Peyer's patch (tissue), 4 donors: ENCODE measurements at regions not wholly inside any gene's neighbourhood (a gene's known extent, or its start where the extent isn't known, plus 50 kb on each side); places are given as distances from the start of the nearest gene placed in this dataset.

Experiments used
- DNase-seq, 3 donors: peaks; one replicate each; pipeline ENCODE4 v3.0.0-alpha.2; 2017 to 2019
- H3K27ac ChIP-seq, 4 donors: fragments of 200-600 bp; sonication (generic); one replicate each; pipeline ENCODE4 v1.5.1; 2016 to 2019
- H3K27me3 ChIP-seq, 2 donors: fragments of 200-600 bp; sonication (generic); one replicate each; pipeline ENCODE4 v1.5.1; 2019
- H3K36me3 ChIP-seq, 3 donors: fragments of 200-600 bp; sonication (generic); one replicate each; pipeline ENCODE4 v1.5.1; 2016 to 2019
- H3K4me1 ChIP-seq, 4 donors: fragments of 200-600 bp; sonication (generic); one replicate each; pipeline ENCODE4 v1.5.1; 2016 to 2019
- H3K4me3 ChIP-seq, 4 donors: fragments of 200-600 bp; sonication (generic); 1 replicate in 3 of 4; 2 replicates in 1 of 4; pipeline ENCODE4 v1.5.1; 2016 to 2019; ENCODE audit warnings: mild to moderate bottlenecking in 1 of 4
- H3K9me3 ChIP-seq, 4 donors: fragments of 200-600 bp; sonication (generic); one replicate each; pipeline ENCODE4 v1.5.1; 2016 to 2019; ENCODE audit warnings: mild to moderate bottlenecking in 1 of 4
- CTCF ChIP-seq, 6 experiments: fragments of 450-650 bp in 4 of 6; fragments of 200-600 bp in 2 of 6; sonication (generic) in 1 of 6; IDR thresholded peaks; one replicate each; pipeline ENCODE4 v1.5.1; 2017 to 2019; ENCODE audit warnings: antibody characterized with exemption in 6 of 6, mild to moderate bottlenecking in 3 of 6, moderate library complexity in 1 of 6
- POLR2A ChIP-seq, 2 donors: fragments of 450-650 bp; IDR thresholded peaks; one replicate each; pipeline ENCODE4 v1.5.1; 2017; ENCODE audit warnings: antibody characterized with exemption in 2 of 2, mild to moderate bottlenecking in 2 of 2, moderate library complexity in 2 of 2

DNA sequence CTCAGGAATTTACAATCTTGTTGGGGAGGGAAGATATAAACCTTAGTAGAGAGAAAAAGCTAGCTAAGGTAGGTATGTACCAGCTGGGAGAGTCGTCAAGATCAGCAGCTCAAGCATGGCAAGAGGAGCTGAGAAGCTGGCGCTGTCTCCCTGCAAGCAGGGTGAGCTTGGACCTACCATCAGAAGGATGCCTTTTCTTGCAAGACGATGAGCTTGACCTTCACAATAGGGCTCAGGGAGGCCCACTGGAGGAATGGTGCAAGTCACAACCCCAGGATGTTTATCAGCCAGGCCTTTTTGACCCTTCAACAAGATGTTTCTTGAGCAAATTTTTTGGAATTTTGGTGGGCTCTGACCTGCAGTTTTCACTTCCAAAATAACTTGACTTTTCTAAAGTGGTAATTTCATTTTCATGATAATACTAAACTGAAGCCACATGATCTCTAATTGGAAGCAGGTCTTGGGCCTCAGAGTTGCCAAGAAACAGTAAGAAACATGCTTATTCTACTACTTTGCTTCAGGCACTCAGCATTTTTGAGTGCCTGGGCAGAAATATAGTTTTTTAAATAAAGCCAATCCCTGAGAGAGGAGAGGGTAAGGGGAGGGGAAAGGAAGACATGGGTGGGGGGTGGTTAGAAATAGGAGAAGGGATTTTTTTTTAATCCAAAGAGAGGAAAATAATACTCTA, 258.1 kb downstream of the CLIC5 start:
- DNase-seq, result no peak
- Histone ChIP-seq H3K4me1 (no peaks in the 10 kb centered on the region), H3K4me3 (no peak overlapping the region), H3K27ac (no peak overlapping the region), H3K9me3 (no peaks in the 10 kb centered on the region), H3K36me3 (no peaks in the 10 kb centered on the region), H3K27me3 (no peaks in the 10 kb centered on the region)
- TF ChIP-seq CTCF (IDR thresholded peaks at IDR 0.05) (no peak), POLR2A (IDR thresholded peaks at IDR 0.05) (no peak)

DNA sequence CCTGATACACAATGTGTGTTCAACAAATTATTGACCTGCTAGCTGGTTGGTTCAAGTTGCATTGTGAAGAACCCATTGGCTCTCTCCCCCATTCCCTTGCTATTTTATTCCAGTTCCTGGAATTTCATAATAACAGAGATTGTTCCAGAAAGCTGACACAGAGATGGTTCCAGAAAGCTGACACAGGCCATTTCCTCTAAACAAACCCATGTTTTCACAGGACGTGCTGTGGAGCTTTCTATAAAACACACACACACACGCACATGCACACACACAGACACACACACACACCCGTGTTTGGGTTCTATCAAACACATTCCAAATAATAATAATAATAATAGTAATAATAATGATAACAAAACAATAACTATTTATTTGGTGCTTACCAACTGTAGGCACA, 259.1 kb downstream of the CLIC5 start:
- no peak for DNase-seq
- H3K4me3 ChIP-seq, result no peak overlapping the region
- TF ChIP-seq CTCF (IDR thresholded peaks at IDR 0.05) (no peak), POLR2A (IDR thresholded peaks at IDR 0.05) (no peak)
- no peak overlapping the region for H3K27ac ChIP-seq
- no peaks in the 10 kb centered on the region for H3K27me3 ChIP-seq
- H3K9me3 ChIP-seq, result no peaks in the 10 kb centered on the region
- H3K36me3 ChIP-seq, result no peaks in the 10 kb centered on the region
- H3K4me1 ChIP-seq, result no peaks in the 10 kb centered on the region

GRCh38 chr6:45754432-45754831, 261.2 kb downstream of the CLIC5 start:
- no peak overlapping the region for H3K27ac ChIP-seq
- H3K36me3 ChIP-seq, result no peaks in the 10 kb centered on the region
- H3K9me3 ChIP-seq, result no peaks in the 10 kb centered on the region
- TF ChIP-seq CTCF (IDR thresholded peaks at IDR 0.05), result no peak
- TF ChIP-seq POLR2A (IDR thresholded peaks at IDR 0.05), result no peak
- no peaks in the 10 kb centered on the region for H3K4me1 ChIP-seq
- DNase-seq, result no peak
- no peak overlapping the region for H3K4me3 ChIP-seq
- H3K27me3 ChIP-seq, result no peaks in the 10 kb centered on the region

DNA sequence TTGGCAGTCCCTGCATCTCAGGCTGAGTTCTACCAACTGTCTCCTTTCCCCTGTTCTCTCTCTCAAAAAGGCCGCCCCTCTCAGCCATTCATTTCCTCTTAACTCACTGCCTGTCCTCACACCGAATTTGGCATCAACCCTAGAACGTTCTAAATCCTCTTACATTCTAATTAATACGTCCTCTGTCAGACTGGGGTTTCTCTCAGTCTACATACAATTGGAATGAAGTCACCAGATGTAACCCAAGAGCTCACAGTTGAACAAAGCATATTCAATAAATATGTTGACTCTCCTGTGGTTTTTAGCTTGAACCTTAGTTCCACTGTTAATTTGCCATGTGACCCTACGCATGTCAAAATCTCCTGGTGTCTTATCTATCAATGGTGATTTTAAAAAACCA, 269.6 kb downstream of the CLIC5 start:
- Histone ChIP-seq H3K36me3 (no peaks in the 10 kb centered on the region), H3K9me3 (peaks cover 0 to 4% (median 0%) of the 10 kb centered on the region in 4 donors), H3K4me3 (no peak overlapping the region), H3K27ac (no peak overlapping the region), H3K27me3 (no peaks in the 10 kb centered on the region), H3K4me1 (no peaks in the 10 kb centered on the region)
- TF ChIP-seq CTCF (IDR thresholded peaks at IDR 0.05) (no peak), POLR2A (IDR thresholded peaks at IDR 0.05) (no peak)
- DNase-seq, result no peak

DNA sequence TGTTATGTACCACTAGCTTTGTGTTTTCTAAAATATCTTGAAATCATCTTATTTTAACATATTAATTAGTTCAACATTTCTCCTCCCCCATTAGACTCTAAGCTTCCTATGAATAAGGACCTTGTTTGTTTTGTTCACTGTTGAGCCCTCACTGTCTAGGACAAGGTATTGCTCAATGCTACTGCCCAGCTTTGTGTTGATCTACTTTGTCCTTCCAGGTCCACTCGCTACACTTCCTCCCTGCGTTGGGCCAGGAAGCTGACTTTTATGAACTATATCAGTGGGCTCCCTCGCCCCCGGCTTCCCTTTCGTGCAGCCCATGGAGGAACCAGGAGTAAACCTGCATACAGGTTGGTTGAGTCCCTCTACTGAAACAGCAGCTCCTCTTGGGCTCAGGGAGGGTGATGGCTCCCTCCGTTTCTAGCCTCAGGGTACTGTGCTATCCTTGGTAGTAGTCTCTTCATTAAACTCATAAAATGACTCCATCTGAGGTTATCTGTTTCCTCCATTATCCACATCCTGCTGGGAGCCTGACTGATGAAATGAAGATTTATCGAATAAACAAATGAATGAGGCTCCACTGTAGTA, 272.5 kb downstream of the CLIC5 start:
- Histone ChIP-seq H3K27me3 (no peaks in the 10 kb centered on the region), H3K9me3 (peaks cover 0 to 4% (median 0%) of the 10 kb centered on the region in 4 donors), H3K36me3 (no peaks in the 10 kb centered on the region), H3K4me3 (no peak overlapping the region), H3K4me1 (no peaks in the 10 kb centered on the region), H3K27ac (no peak overlapping the region)
- DNase-seq, result no peak
- TF ChIP-seq POLR2A (IDR thresholded peaks at IDR 0.05) (no peak), CTCF (IDR thresholded peaks at IDR 0.05) (no peak)
